ENCODE measurements at regions not wholly inside any gene's neighbourhood (a gene's known extent, or its start where the extent isn't known, plus 50 kb on each side); places are given as distances from the start of the nearest gene placed in this dataset.

GRCh38 chr2:52821631-52822030 is 946.0 kb upstream of the CHAC2 start:
- in situ Hi-C loops (cut with MboI; ENCODE audit: low sequenced_read_pairs, unreplicated experiment): no loop called here
- no peak for DNase-seq (ENCODE audit: low spot score)
- no peak for TF ChIP-seq CTCF (IDR thresholded peaks at IDR 0.05; ENCODE audit: borderline replicate concordance, control extremely low read depth, extremely low read depth, insufficient read depth, missing control alignments)

- in situ Hi-C loops (cut with MboI; ENCODE audit: low sequenced_read_pairs, unreplicated experiment): no loop called here
- no peak for DNase-seq (ENCODE audit: low spot score)
- TF ChIP-seq CTCF (IDR thresholded peaks at IDR 0.05; ENCODE audit: borderline replicate concordance, control extremely low read depth, extremely low read depth, insufficient read depth, missing control alignments): no peak
Observed at GRCh38 chr2:52818958-52819357, 948.6 kb upstream of the CHAC2 start.

DNA sequence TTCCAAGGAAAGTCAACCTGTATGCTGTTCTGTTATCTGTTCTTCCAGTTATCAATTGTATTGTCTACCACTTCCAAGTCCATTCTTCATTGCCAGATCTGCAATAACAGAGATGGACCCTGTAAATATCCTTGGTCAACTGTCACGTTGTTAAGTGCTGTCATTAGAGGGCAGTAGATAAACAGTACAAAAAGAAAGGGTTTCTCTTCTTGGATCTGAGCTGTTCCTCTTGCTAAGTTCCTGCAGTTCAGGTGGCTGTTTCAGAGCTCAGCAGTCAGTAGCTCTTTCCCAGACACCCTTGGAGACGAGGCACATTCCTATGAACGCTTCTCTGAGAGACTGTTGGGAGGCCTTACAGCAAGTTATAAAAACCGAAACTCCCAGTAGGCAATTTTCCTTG is 957.1 kb upstream of the CHAC2 start:
- TF ChIP-seq CTCF (IDR thresholded peaks at IDR 0.05; ENCODE audit: borderline replicate concordance, control extremely low read depth, extremely low read depth, insufficient read depth, missing control alignments): peak; percentile 17
- in situ Hi-C loops (cut with MboI; ENCODE audit: low sequenced_read_pairs, unreplicated experiment): no loop called here

GRCh38 chr2:52805901-52806410 is 961.6 kb upstream of the CHAC2 start:
- no peak for DNase-seq (ENCODE audit: low spot score)
- no peak for TF ChIP-seq CTCF (IDR thresholded peaks at IDR 0.05; ENCODE audit: borderline replicate concordance, control extremely low read depth, extremely low read depth, insufficient read depth, missing control alignments)
- in situ Hi-C loops (cut with MboI; ENCODE audit: low sequenced_read_pairs, unreplicated experiment): no loop called here

More for the DNA sequence above, 957.1 kb upstream of the CHAC2 start:
- DNase-seq (ENCODE audit: low spot score): peak; percentile 9

- TF ChIP-seq CTCF (IDR thresholded peaks at IDR 0.05; ENCODE audit: borderline replicate concordance, control extremely low read depth, extremely low read depth, insufficient read depth, missing control alignments): no peak
- DNase-seq (ENCODE audit: low spot score): no peak
- in situ Hi-C loops (cut with MboI; ENCODE audit: low sequenced_read_pairs, unreplicated experiment): no loop called here
Observed at GRCh38 chr2:52794581-52794980, 973.0 kb upstream of the CHAC2 start.

GRCh38 chr2:52779446-52779845 is 988.2 kb upstream of the CHAC2 start:
- TF ChIP-seq CTCF (IDR thresholded peaks at IDR 0.05; ENCODE audit: borderline replicate concordance, control extremely low read depth, extremely low read depth, insufficient read depth, missing control alignments): no peak
- in situ Hi-C loops (cut with MboI; ENCODE audit: low sequenced_read_pairs, unreplicated experiment): no loop called here
- DNase-seq (ENCODE audit: low spot score): no peak

DNA sequence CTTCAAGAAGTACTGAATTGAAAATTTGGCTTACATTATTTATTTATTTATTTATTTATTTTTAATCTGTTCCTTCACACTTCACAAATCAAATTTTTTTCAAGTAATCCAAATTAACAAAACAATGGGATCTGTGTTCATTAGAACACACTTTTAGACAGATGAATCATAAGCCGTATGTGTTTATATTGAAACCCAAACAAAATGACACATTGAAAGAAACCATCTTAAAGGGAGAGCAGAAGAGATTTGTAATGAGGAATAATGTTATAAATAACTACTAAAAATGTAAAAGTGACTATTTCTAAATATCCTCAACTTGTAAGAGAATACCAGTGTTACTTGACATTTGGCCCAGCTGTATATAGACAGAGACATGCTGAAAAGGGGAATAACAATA is 991.0 kb upstream of the CHAC2 start:
- TF ChIP-seq CTCF (IDR thresholded peaks at IDR 0.05; ENCODE audit: borderline replicate concordance, control extremely low read depth, extremely low read depth, insufficient read depth, missing control alignments): no peak
- in situ Hi-C loops (cut with MboI; ENCODE audit: low sequenced_read_pairs, unreplicated experiment): no loop called here
- DNase-seq (ENCODE audit: low spot score): no peak
